Fibroblast of skin of right quadriceps (primary cell): ENCODE measurements at regions not wholly inside any gene's neighbourhood (a gene's known extent, or its start where the extent isn't known, plus 50 kb on each side); places are given as distances from the start of the nearest gene placed in this dataset.
"Not testable (repeated sequence)": the region's sequence is repeated elsewhere in the genome, so short reads cannot be mapped to it uniquely, and the experiment has no call there.

Source experiments
- DNase-seq: peaks from one replicate; pipeline ENCODE4 v3.0.0-alpha.2; 2013

- no peak for DNase-seq
These were observed 471.2 kb downstream of the BRD1 start for GRCh38 chr22:49356428-49356827.

GRCh38 chr22:49355211-49355920 lies 472.3 kb downstream of the BRD1 start:
- DNase-seq: no peak

GRCh38 chr22:49354516-49355210 lies 473.0 kb downstream of the BRD1 start:
- DNase-seq: no peak

GRCh38 chr22:49353235-49353634 lies 474.4 kb downstream of the BRD1 start:
- DNase-seq: no peak

GRCh38 chr22:49352361-49353169 lies 475.1 kb downstream of the BRD1 start:
- no peak for DNase-seq

GRCh38 chr22:49351761-49352227 lies 475.9 kb downstream of the BRD1 start:
- no peak for DNase-seq

GRCh38 chr22:49350441-49351121 lies 477.1 kb downstream of the BRD1 start:
- no peak for DNase-seq

GRCh38 chr22:49349841-49350381 lies 477.8 kb downstream of the BRD1 start:
- no peak for DNase-seq

- DNase-seq: no peak
These were observed 478.4 kb downstream of the BRD1 start for GRCh38 chr22:49349181-49349835.

- DNase-seq: no peak
These were observed 479.0 kb downstream of the BRD1 start for GRCh38 chr22:49348631-49349030.

- no peak for DNase-seq
These were observed 480.3 kb downstream of the BRD1 start for GRCh38 chr22:49347376-49347775.

GRCh38 chr22:49345896-49346295 lies 481.8 kb downstream of the BRD1 start:
- no peak for DNase-seq

- DNase-seq: no peak
These were observed 483.0 kb downstream of the BRD1 start for GRCh38 chr22:49344656-49345055.

GRCh38 chr22:49344161-49344560 lies 483.5 kb downstream of the BRD1 start:
- DNase-seq: no peak

- no peak for DNase-seq
These were observed 487.3 kb downstream of the BRD1 start for GRCh38 chr22:49340406-49340805.

GRCh38 chr22:49336483-49336882 lies 491.2 kb downstream of the BRD1 start:
- not testable (repeated sequence) for DNase-seq

GRCh38 chr22:49334976-49335375 lies 492.7 kb downstream of the BRD1 start:
- no peak for DNase-seq

- DNase-seq: no peak
These were observed 493.3 kb downstream of the BRD1 start for GRCh38 chr22:49334449-49334789.

GRCh38 chr22:49333206-49333605 lies 494.5 kb downstream of the BRD1 start:
- no peak for DNase-seq

- DNase-seq: no peak
These were observed 495.0 kb downstream of the BRD1 start for GRCh38 chr22:49332691-49333090.

GRCh38 chr22:49331878-49332277 lies 495.8 kb downstream of the BRD1 start:
- DNase-seq: no peak

- no peak for DNase-seq
These were observed 496.4 kb downstream of the BRD1 start for GRCh38 chr22:49331223-49331815.
